ENCODE measurements at regions not wholly inside any gene's neighbourhood (a gene's known extent, or its start where the extent isn't known, plus 50 kb on each side); places are given as distances from the start of the nearest gene placed in this dataset.

GRCh38 chr17:77330602-77331081 lies 189.9 kb downstream of the SEC14L1 start:
- peak in 1 of 2 donors; percentile 16 for DNase-seq
- Histone ChIP-seq H3K36me3 (no peaks in the 10 kb centered on the region), H3K27me3 (no peaks in the 10 kb centered on the region), H3K4me3 (no peak overlapping the region), H3K9me3 (no peaks in the 10 kb centered on the region), H3K27ac (peak overlapping the region in 1 of 2 donors; percentile 76), H3K4me1 (peaks cover 2 to 4% of the 10 kb centered on the region in 2 donors)
- intact Hi-C loops (cut with DNase I; ENCODE audit: low total_unique reads): loop anchor here (2.0 kb wide), 1 partner anchor 164 kb away; no protein-coding TSS in a partner anchor
- no peak for TF ChIP-seq CTCF (IDR thresholded peaks at IDR 0.05)
- no peak for TF ChIP-seq POLR2A (IDR thresholded peaks at IDR 0.05)

- Histone ChIP-seq H3K4me3 (no peak overlapping the region), H3K9me3 (peaks cover 0 to 1% of the 10 kb centered on the region in 2 donors), H3K27me3 (no peaks in the 10 kb centered on the region), H3K36me3 (no peaks in the 10 kb centered on the region), H3K4me1 (peaks cover 0 to 4% of the 10 kb centered on the region in 2 donors), H3K27ac (peak overlapping the region; percentile 55 to 76)
- TF ChIP-seq POLR2A (IDR thresholded peaks at IDR 0.05) (no peak), CTCF (IDR thresholded peaks at IDR 0.05) (peak; percentile 95 to 98 (median 96))
- DNase-seq: peak; percentile 92 to 93
- intact Hi-C loops (cut with DNase I; ENCODE audit: low total_unique reads): loop anchor here (2.0 kb wide), 1 partner anchor 163 kb away; no protein-coding TSS in a partner anchor
Observed at GRCh38 chr17:77331301-77331864, 190.6 kb downstream of the SEC14L1 start.

GRCh38 chr17:77332034-77332971 lies 191.5 kb downstream of the SEC14L1 start:
- Histone ChIP-seq H3K4me3 (no peak overlapping the region), H3K4me1 (peaks cover 0 to 4% of the 10 kb centered on the region in 2 donors), H3K27me3 (no peaks in the 10 kb centered on the region), H3K27ac (peak overlapping the region; percentile 55 to 76), H3K36me3 (no peaks in the 10 kb centered on the region), H3K9me3 (peaks cover 0 to 6% of the 10 kb centered on the region in 2 donors)
- intact Hi-C loops (cut with DNase I; ENCODE audit: low total_unique reads): no loop called here
- TF ChIP-seq POLR2A (IDR thresholded peaks at IDR 0.05): no peak
- TF ChIP-seq CTCF (IDR thresholded peaks at IDR 0.05): no peak
- DNase-seq: peak in 1 of 2 donors; percentile 14

- intact Hi-C loops (cut with DNase I; ENCODE audit: low total_unique reads): no loop called here
- TF ChIP-seq POLR2A (IDR thresholded peaks at IDR 0.05): no peak
- TF ChIP-seq CTCF (IDR thresholded peaks at IDR 0.05): no peak
- Histone ChIP-seq H3K27me3 (no peaks in the 10 kb centered on the region), H3K27ac (peak overlapping the region in 1 of 2 donors; percentile 34), H3K4me3 (no peak overlapping the region), H3K9me3 (peaks cover 0 to 6% of the 10 kb centered on the region in 2 donors), H3K36me3 (no peaks in the 10 kb centered on the region), H3K4me1 (peaks cover 0 to 4% of the 10 kb centered on the region in 2 donors)
- DNase-seq: peak in 1 of 2 donors; percentile 13
Observed at GRCh38 chr17:77332981-77333685, 192.4 kb downstream of the SEC14L1 start.
